Activated T-helper 17 cell treated with anti-CD3 and anti-CD28 coated beads, Interleukin-2, amount 50 U/mL, for 72 hours (primary cell): ENCODE measurements at regions not wholly inside any gene's neighbourhood (a gene's known extent, or its start where the extent isn't known, plus 50 kb on each side); places are given as distances from the start of the nearest gene placed in this dataset.

ENCODE experiments used
- ATAC-seq: fragments of 150-1000 bp; cut with Tn5 transposase; replicated peaks from 2 replicates; pipeline ENCODE4 v1.10.0; 2021; ENCODE audit warnings: mild to moderate bottlenecking, moderate library complexity
- H3K27ac Mint-ChIP-seq: one replicate; pipeline ENCODE4 v1.8.0; 2022; ENCODE audit warnings: mixed read lengths
- H3K27me3 Mint-ChIP-seq: one replicate; pipeline ENCODE4 v1.8.0; 2022; ENCODE audit warnings: mixed read lengths
- H3K36me3 Mint-ChIP-seq: one replicate; pipeline ENCODE4 v1.8.0; 2022; ENCODE audit warnings: low read depth, mild to moderate bottlenecking, mixed read lengths
- H3K4me1 Mint-ChIP-seq: one replicate; pipeline ENCODE4 v1.8.0; 2022; ENCODE audit warnings: mixed read lengths
- H3K4me3 Mint-ChIP-seq: one replicate; pipeline ENCODE4 v1.8.0; 2022; ENCODE audit warnings: mild to moderate bottlenecking, mixed read lengths
- H3K9me3 Mint-ChIP-seq: one replicate; pipeline ENCODE4 v1.8.0; 2022; ENCODE audit warnings: mixed read lengths

DNA sequence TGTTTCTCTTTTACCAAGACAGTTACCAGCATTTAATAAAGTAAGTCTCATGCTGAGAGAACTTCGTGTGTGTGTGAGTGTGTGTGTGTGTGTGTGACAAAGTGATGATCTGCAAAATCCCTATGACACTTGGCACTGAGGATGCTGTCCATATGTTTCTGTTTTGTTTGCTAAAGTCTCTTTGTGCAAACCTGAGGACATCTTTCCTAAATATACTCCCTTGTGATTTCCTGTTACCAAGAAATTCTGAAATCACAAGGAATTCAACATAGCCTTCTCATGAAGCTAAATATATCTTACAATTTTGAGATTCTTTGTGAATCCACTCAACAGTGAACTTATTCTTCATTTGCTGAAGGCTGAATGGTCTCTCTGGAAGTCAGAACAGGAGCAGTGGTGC lies 1359.7 kb upstream of the NRXN1 start:
- no peak overlapping the region for H3K4me3 Mint-ChIP-seq
- no peaks in the 10 kb centered on the region for H3K9me3 Mint-ChIP-seq
- H3K27me3 Mint-ChIP-seq = no peaks in the 10 kb centered on the region
- no peak overlapping the region for H3K27ac Mint-ChIP-seq
- H3K4me1 Mint-ChIP-seq = no peaks in the 10 kb centered on the region
- H3K36me3 Mint-ChIP-seq = no peaks in the 10 kb centered on the region
- no peak for ATAC-seq

DNA sequence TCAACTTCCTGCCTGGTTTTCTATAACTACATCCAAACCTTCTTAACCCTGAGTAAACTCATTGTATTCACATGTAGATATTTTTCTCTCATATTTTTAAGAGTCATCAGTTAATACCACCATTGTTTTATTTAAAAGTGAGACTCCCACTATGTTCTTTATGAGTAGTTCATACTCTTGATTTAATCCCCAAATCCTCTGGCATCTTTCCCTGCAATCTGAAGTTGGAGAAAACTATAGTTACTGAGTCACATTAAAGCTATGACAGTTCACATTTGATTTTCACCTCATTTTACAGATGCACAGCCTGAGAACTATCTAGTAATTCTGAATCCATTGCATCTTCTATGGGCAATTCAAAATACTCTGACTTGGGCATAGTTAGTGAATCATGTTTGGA lies 1358.7 kb upstream of the NRXN1 start:
- no peaks in the 10 kb centered on the region for H3K9me3 Mint-ChIP-seq
- no peak for ATAC-seq
- H3K36me3 Mint-ChIP-seq = no peaks in the 10 kb centered on the region
- no peak overlapping the region for H3K4me3 Mint-ChIP-seq
- H3K27me3 Mint-ChIP-seq = no peaks in the 10 kb centered on the region
- no peaks in the 10 kb centered on the region for H3K4me1 Mint-ChIP-seq
- H3K27ac Mint-ChIP-seq = no peak overlapping the region

DNA sequence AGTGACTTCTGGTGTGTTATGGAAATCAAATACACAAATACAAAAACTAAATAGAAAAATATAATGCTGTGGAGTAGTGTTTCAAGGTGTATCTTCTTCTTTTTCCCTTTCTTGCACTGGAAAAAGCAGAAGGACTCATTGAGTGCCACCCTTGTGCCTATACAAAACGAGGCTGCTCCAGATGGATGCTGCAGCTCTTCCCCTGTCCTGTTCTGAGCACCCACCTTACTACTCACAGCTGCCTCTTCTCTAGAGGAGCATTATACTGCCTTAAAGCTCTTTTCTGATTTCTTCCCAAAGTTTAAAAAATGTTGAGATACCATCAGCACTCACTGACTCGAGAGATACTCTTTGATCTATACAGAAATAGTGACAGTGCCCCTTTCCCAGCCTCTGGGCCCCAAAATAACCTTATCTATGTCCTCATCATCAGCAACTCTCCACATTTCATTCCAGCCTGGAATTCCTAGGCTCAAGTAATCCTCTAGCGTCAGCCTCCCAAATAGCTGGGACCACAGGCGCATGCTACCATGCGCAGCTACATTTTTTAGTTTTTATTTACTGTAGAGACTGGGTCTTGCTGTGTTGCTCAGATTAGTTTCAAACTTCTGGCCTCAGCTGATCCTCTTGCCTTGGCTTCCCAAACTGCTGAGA lies 1356.1 kb upstream of the NRXN1 start:
- Mint-ChIP-seq H3K36me3 (no peaks in the 10 kb centered on the region), H3K27me3 (no peaks in the 10 kb centered on the region), H3K27ac (no peak overlapping the region), H3K9me3 (no peaks in the 10 kb centered on the region), H3K4me3 (no peak overlapping the region), H3K4me1 (no peaks in the 10 kb centered on the region)
- ATAC-seq = no peak

DNA sequence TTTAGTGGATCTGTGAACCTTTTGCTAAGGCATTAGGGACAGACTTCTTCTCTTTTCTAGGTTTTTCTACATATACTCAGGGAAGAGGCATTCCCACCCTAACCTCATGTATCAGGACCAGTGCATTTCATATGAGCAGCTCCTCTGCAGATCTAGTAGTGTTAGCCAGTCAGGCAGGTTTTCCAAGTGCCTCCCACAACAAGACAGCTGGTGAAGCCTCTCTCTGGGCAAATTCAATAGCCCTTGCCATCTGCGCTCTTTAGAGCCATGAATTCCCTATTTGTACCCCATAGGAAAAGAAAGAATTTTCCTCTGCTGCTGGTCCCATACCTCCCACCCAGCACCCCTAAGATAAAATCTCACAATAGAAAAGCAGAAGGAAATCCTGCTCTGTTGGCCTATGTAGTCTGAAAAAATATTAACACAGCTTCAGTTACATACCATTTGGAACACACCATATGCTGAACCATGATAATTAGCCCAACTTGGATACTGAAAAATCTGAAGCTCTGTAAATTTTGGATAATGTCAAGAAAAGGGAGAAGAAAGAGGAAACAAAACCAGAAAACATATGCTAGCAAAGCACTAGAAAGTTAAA lies 1354.6 kb upstream of the NRXN1 start:
- ATAC-seq = no peak
- no peak overlapping the region for H3K27ac Mint-ChIP-seq
- no peaks in the 10 kb centered on the region for H3K9me3 Mint-ChIP-seq
- H3K36me3 Mint-ChIP-seq = no peaks in the 10 kb centered on the region
- peaks cover 3% of the 10 kb centered on the region for H3K27me3 Mint-ChIP-seq
- H3K4me1 Mint-ChIP-seq = no peaks in the 10 kb centered on the region
- H3K4me3 Mint-ChIP-seq = no peak overlapping the region

DNA sequence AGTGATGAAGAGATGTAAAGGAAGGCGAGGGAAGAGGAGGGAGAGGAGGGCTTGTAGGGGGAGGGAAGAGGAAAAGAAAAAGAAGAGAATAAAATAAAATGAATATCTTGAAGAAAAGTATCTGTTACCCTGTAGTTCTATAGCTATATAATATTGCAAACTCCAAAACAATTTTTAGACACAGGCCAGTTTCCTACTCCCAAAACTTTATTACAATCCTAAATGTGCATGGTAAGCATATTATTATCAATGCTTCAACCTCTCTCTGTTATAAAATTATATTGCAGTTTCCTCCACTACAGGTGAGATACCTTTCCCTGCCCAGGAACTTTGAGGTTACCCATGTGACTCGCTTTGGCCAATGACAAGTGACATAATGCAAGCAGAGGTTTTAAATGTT lies 1351.6 kb upstream of the NRXN1 start:
- no peaks in the 10 kb centered on the region for H3K4me1 Mint-ChIP-seq
- H3K4me3 Mint-ChIP-seq = no peak overlapping the region
- H3K36me3 Mint-ChIP-seq = no peaks in the 10 kb centered on the region
- no peaks in the 10 kb centered on the region for H3K9me3 Mint-ChIP-seq
- H3K27me3 Mint-ChIP-seq = peaks cover 3% of the 10 kb centered on the region
- no peak overlapping the region for H3K27ac Mint-ChIP-seq
- no peak for ATAC-seq

GRCh38 chr2:52369178-52369577 lies 1337.2 kb upstream of the NRXN1 start:
- Mint-ChIP-seq H3K4me3 (no peak overlapping the region), H3K4me1 (no peaks in the 10 kb centered on the region), H3K9me3 (peaks cover 3% of the 10 kb centered on the region), H3K27me3 (no peaks in the 10 kb centered on the region), H3K36me3 (no peaks in the 10 kb centered on the region), H3K27ac (no peak overlapping the region)
- no peak for ATAC-seq

DNA sequence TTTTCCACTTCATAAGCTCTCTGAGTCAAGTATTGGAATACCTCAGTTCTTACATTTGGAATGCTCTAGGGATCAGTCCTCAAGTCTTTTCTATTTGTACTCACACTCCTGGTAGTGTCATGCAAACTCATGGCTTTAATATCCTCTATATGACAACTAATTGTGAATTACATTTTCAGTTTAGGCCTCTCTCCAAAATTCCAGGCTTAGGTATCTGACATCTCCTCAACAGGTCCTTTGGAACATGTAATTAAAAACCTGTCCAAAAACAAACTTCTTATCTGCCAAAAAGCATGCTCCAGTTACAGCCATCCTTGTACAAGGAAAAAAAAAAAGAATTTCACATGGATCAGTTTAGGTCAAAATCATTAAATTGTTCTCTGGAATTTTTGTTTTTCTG lies 1336.2 kb upstream of the NRXN1 start:
- ATAC-seq = no peak
- H3K36me3 Mint-ChIP-seq = no peaks in the 10 kb centered on the region
- peaks cover 3% of the 10 kb centered on the region for H3K9me3 Mint-ChIP-seq
- no peaks in the 10 kb centered on the region for H3K4me1 Mint-ChIP-seq
- H3K4me3 Mint-ChIP-seq = no peak overlapping the region
- no peak overlapping the region for H3K27ac Mint-ChIP-seq
- no peaks in the 10 kb centered on the region for H3K27me3 Mint-ChIP-seq

GRCh38 chr2:52365946-52366345 lies 1334.0 kb upstream of the NRXN1 start:
- ATAC-seq = no peak
- no peaks in the 10 kb centered on the region for H3K27me3 Mint-ChIP-seq
- H3K36me3 Mint-ChIP-seq = no peaks in the 10 kb centered on the region
- H3K4me1 Mint-ChIP-seq = no peaks in the 10 kb centered on the region
- H3K4me3 Mint-ChIP-seq = no peak overlapping the region
- peaks cover 3% of the 10 kb centered on the region for H3K9me3 Mint-ChIP-seq
- H3K27ac Mint-ChIP-seq = no peak overlapping the region

- no peaks in the 10 kb centered on the region for H3K36me3 Mint-ChIP-seq
Observed at GRCh38 chr2:52356556-52356955, 1324.6 kb upstream of the NRXN1 start.

DNA sequence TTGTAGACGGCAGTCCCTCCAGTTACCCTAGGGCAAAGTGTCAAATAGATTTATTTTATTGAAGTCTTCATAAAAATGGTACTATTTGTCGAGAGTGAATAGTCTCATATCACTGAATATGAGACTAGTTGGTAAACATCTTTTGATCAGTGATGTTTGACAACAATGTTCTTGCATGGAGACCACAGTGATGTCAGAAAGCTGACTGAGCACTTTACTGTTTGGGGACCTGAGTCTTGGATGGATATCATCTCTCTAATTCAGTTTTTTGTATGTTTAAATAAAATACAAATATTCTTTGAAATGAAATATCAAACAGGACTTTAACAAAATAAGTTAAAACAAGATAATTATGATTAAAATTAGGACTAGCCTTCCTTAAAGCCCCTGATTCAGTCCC lies 1315.4 kb upstream of the NRXN1 start:
- ATAC-seq = no peak
- Mint-ChIP-seq H3K36me3 (no peaks in the 10 kb centered on the region), H3K9me3 (no peaks in the 10 kb centered on the region), H3K27me3 (no peaks in the 10 kb centered on the region), H3K4me3 (no peak overlapping the region), H3K4me1 (no peaks in the 10 kb centered on the region), H3K27ac (no peak overlapping the region)

More at GRCh38 chr2:52356556-52356955, 1324.6 kb upstream of the NRXN1 start:
- H3K27me3 Mint-ChIP-seq = no peaks in the 10 kb centered on the region
- H3K4me3 Mint-ChIP-seq = no peak overlapping the region
- H3K4me1 Mint-ChIP-seq = no peaks in the 10 kb centered on the region
- no peaks in the 10 kb centered on the region for H3K9me3 Mint-ChIP-seq
- ATAC-seq = no peak
- no peak overlapping the region for H3K27ac Mint-ChIP-seq

DNA sequence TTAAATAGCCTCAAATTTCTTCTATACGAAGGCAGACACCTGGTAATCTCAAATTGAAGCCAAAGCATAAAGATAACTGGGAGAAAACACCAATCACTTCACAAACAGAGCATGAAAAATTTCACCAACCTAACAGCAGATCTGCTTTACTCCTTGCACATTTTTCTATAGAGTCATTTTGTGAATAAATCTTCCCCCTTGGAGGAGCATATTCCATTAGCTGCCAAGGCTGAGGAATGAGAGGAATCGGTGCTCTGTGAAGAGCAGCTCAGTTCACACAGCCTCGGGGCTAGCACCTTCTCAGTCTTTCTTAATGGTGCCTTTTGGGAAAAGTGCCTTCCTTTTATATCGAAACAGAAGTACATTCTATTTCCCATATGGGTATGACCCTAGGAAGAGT lies 1313.7 kb upstream of the NRXN1 start:
- no peak for ATAC-seq
- no peak overlapping the region for H3K27ac Mint-ChIP-seq
- H3K4me1 Mint-ChIP-seq = no peaks in the 10 kb centered on the region
- no peaks in the 10 kb centered on the region for H3K9me3 Mint-ChIP-seq
- no peak overlapping the region for H3K4me3 Mint-ChIP-seq
- no peaks in the 10 kb centered on the region for H3K27me3 Mint-ChIP-seq
- H3K36me3 Mint-ChIP-seq = no peaks in the 10 kb centered on the region

- Mint-ChIP-seq H3K9me3 (no peaks in the 10 kb centered on the region), H3K27me3 (no peaks in the 10 kb centered on the region), H3K36me3 (no peaks in the 10 kb centered on the region), H3K27ac (no peak overlapping the region), H3K4me1 (no peaks in the 10 kb centered on the region), H3K4me3 (no peak overlapping the region)
- ATAC-seq = no peak
Observed at GRCh38 chr2:52345082-52345481, 1313.2 kb upstream of the NRXN1 start.

GRCh38 chr2:52343706-52344266 lies 1311.9 kb upstream of the NRXN1 start:
- H3K27ac Mint-ChIP-seq = no peak overlapping the region
- no peaks in the 10 kb centered on the region for H3K36me3 Mint-ChIP-seq
- H3K4me3 Mint-ChIP-seq = no peak overlapping the region
- no peak for ATAC-seq
- H3K9me3 Mint-ChIP-seq = no peaks in the 10 kb centered on the region
- no peaks in the 10 kb centered on the region for H3K4me1 Mint-ChIP-seq
- no peaks in the 10 kb centered on the region for H3K27me3 Mint-ChIP-seq

DNA sequence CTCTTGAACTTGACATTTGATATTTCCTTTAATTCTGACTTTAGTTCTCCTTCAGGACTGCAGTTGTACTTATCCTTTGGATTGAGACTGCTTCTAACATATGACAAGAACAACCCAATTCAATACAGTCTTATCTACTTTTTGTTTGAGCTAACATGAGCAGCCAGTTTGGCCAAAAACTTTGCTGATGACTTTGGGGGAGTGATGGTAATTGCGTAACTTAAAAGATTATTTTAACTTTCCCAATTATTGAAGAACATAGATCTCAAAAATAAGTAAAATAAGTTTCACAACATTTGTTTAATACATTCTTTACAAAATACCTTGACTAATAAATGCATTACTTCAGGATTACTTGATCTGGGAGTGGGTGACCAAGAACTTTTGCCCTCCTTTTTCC lies 1311.1 kb upstream of the NRXN1 start:
- no peaks in the 10 kb centered on the region for H3K4me1 Mint-ChIP-seq
- no peak for ATAC-seq
- H3K9me3 Mint-ChIP-seq = no peaks in the 10 kb centered on the region
- no peaks in the 10 kb centered on the region for H3K27me3 Mint-ChIP-seq
- H3K4me3 Mint-ChIP-seq = no peak overlapping the region
- no peaks in the 10 kb centered on the region for H3K36me3 Mint-ChIP-seq
- H3K27ac Mint-ChIP-seq = no peak overlapping the region

DNA sequence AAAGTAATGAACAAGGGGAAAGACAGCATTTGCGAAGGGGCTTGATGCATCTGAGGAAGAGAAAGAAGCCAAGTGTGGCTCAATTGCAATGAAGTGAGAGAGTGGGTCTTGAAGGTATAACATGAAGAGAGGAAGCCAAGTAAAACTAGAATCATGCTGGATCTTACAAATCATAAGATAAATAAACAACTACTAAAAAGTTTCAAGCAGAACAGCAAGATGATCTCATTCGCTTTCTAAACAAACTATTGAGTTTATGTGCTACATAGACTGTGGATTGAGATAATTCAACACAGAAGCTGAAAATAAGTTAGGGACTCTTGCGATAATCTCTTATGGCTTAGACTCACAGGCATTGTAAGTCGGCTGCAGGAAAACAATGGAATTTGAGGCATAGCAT lies 1310.5 kb upstream of the NRXN1 start:
- Mint-ChIP-seq H3K9me3 (no peaks in the 10 kb centered on the region), H3K27ac (no peak overlapping the region), H3K4me1 (no peaks in the 10 kb centered on the region), H3K4me3 (no peak overlapping the region), H3K36me3 (no peaks in the 10 kb centered on the region), H3K27me3 (no peaks in the 10 kb centered on the region)
- ATAC-seq = no peak
